B cell (primary cell): ENCODE measurements at regions not wholly inside any gene's neighbourhood (a gene's known extent, or its start where the extent isn't known, plus 50 kb on each side); places are given as distances from the start of the nearest gene placed in this dataset.

ENCODE experiments used
- ATAC-seq: fragments of 200-7000 bp; cut with Tn5 transposase; one replicate; pipeline ENCODE4 v1.10.0; 2021; ENCODE audit warnings: low read depth, mild to moderate bottlenecking, moderate number of reproducible peaks, moderate library complexity
- CTCF ChIA-PET: fragments of 350-600 bp; sonication (Branson Sonifier 250); formaldehyde crosslinking; loops from one replicate; lab custom pipeline; 2021; ENCODE audit warnings: antibody characterized with exemption, inconsistent platforms; lab: Charles Lee
- POLR2A ChIA-PET: fragments of 350-600 bp; sonication (Branson Sonifier 250); formaldehyde crosslinking; loops from one replicate; lab custom pipeline; 2021; ENCODE audit warnings: antibody characterized with exemption; lab: Charles Lee
- DNase-seq: peaks from one replicate; pipeline ENCODE4 v3.0.0; 2013
- H2AFZ ChIP-seq: 2 replicates; pipeline ENCODE4 v1.6.1; 2012; ENCODE audit warnings: mild to moderate bottlenecking, low read depth, low read length; ENCODE audit not compliant: insufficient read depth, poor library complexity, severe bottlenecking
- H3K27ac ChIP-seq, 2 donors: 1 replicate in 1 of 2; 2 replicates in 1 of 2; pipeline ENCODE4 v1.5.1; 2012 to 2013; ENCODE audit warnings: low read length in 2 of 2, mild to moderate bottlenecking in 2 of 2, moderate library complexity in 1 of 2
- H3K27me3 ChIP-seq, 4 experiments: fragments of 200-600 bp in 1 of 4; sonication (generic) in 1 of 4; replicated peaks in 1 of 4; 1 replicate in 2 of 4; 2 replicates in 2 of 4; pipeline versions ENCODE4 v1.6.1 to v1.7.0; 2013 to 2016; ENCODE audit warnings: low read length in 3 of 4, mild to moderate bottlenecking in 2 of 4, mixed read lengths in 1 of 4, moderate library complexity in 1 of 4; ENCODE audit not compliant: insufficient read depth in 4 of 4, control insufficient read depth in 3 of 4; ENCODE audit errors: control extremely low read depth in 1 of 4
- H3K36me3 ChIP-seq, 2 experiments: replicated peaks in 1 of 2; 1 replicate in 1 of 2; 2 replicates in 1 of 2; pipeline versions ENCODE4 v1.6.1 to v1.7.1; 2013; ENCODE audit warnings: low read length in 1 of 2; ENCODE audit not compliant: insufficient read depth in 2 of 2, control insufficient read depth in 1 of 2; ENCODE audit errors: control extremely low read depth in 1 of 2, extremely low read depth in 1 of 2
- H3K4me1 ChIP-seq, 2 donors: fragments of 200-600 bp in 1 of 2; sonication (generic) in 1 of 2; 1 replicate in 1 of 2; 2 replicates in 1 of 2; pipeline versions ENCODE4 v1.5.1 to v1.6.1; 2013 to 2017; ENCODE audit warnings: low read length in 2 of 2; ENCODE audit not compliant: control insufficient read depth in 2 of 2, insufficient read depth in 2 of 2
- H3K4me2 ChIP-seq: replicated peaks from 2 replicates; pipeline ENCODE3; 2012; ENCODE audit warnings: mild to moderate bottlenecking, low read depth, low read length; ENCODE audit not compliant: poor library complexity, severe bottlenecking
- H3K4me3 ChIP-seq, 5 experiments: fragments of 200-600 bp in 1 of 5; sonication (generic) in 1 of 5; 1 replicate in 3 of 5; 2 replicates in 2 of 5; pipeline versions ENCODE4 v1.5.1 to v1.7.0; 2011 to 2016; ENCODE audit warnings: low read length in 4 of 5, mild to moderate bottlenecking in 4 of 5, low read depth in 2 of 5, control low read depth in 1 of 5, moderate library complexity in 1 of 5; ENCODE audit not compliant: insufficient read depth in 1 of 5; ENCODE audit errors: control extremely low read depth in 1 of 5, extremely low read depth in 1 of 5
- H3K79me2 ChIP-seq: fragments of 200-600 bp; sonication (generic); one replicate; pipeline ENCODE4 v1.6.0; 2016; ENCODE audit warnings: low read length; ENCODE audit not compliant: control insufficient read depth, insufficient read depth
- H3K9ac ChIP-seq: fragments of 200-600 bp; sonication (generic); 2 replicates; pipeline ENCODE4 v1.6.1; 2017; ENCODE audit warnings: mild to moderate bottlenecking, low read length, moderate library complexity
- H3K9me3 ChIP-seq, 3 donors: one replicate each; pipeline versions ENCODE4 v1.6.1 to v1.7.1; 2013; ENCODE audit warnings: low read length in 2 of 3; ENCODE audit not compliant: control insufficient read depth in 2 of 3, insufficient read depth in 1 of 3; ENCODE audit errors: control extremely low read depth in 1 of 3
- H4K20me1 ChIP-seq: 2 replicates; pipeline ENCODE4 v1.6.0; 2012; ENCODE audit warnings: mild to moderate bottlenecking, low read length; ENCODE audit not compliant: insufficient read depth, control insufficient read depth, poor library complexity, severe bottlenecking
- H3K27ac Mint-ChIP-seq: one replicate; pipeline ENCODE4 v1.8.0; 2021; ENCODE audit warnings: mixed read lengths
- H3K27me3 Mint-ChIP-seq: one replicate; pipeline ENCODE4 v1.8.0; 2021; ENCODE audit warnings: mixed read lengths
- H3K4me1 Mint-ChIP-seq: one replicate; pipeline ENCODE4 v1.8.0; 2021; ENCODE audit warnings: mixed read lengths
- H3K4me3 Mint-ChIP-seq: one replicate; pipeline ENCODE4 v1.8.0; 2021; ENCODE audit warnings: mixed read lengths
- H3K9me3 Mint-ChIP-seq: one replicate; pipeline ENCODE4 v1.8.0; 2022; ENCODE audit warnings: mixed read lengths; ENCODE audit not compliant: insufficient read depth
- EZH2 ChIP-seq: IDR thresholded peaks from 2 replicates; pipeline ENCODE4 v1.6.1; 2012; ENCODE audit warnings: borderline replicate concordance, low read depth, mild to moderate bottlenecking, moderate library complexity, low read length; ENCODE audit not compliant: insufficient read depth, poor library complexity, severe bottlenecking
- WGBS: methylation state at CpG from one replicate; pipeline ENCODE4 v1.1.5; 2013; ENCODE audit warnings: missing lambda C conversion rate; ENCODE audit not compliant: insufficient coverage; 5-methylcytosine and 5-hydroxymethylcytosine counted together
- intact Hi-C: fragments of 100-400 bp; cut with micrococcal nuclease; formaldehyde crosslinking; loops from one replicate; pipeline ENCODE4 v1.10.0; 2022
- TF ChIP-seq, protein P1 (sequence below): fragments of 200-600 bp; IDR thresholded peaks from one replicate; pipeline ENCODE4 v1.8.0; 2022; ENCODE audit warnings: antibody characterized with exemption, mild to moderate bottlenecking

DNA sequence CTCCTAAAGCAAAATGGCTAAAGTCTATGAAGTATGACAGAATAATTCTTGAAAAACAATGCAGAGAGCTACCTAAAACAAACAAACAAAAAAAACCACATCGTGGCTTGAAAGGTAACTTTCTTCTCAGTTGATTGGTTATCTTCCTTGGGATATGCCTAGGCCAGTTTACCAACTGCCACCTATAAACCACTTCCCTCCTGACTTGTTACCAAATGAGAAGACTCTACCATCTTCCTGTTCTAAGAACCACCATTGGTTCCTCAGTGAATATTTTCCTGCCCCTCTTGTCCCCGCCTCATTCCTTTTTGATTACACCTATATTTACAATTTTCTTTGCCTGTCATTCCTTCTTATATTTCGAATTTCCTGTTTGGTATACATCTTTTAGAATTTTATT lies 336.6 kb downstream of the SIPA1L2 start:
- Histone ChIP-seq H3K4me3 (no peak overlapping the region), H3K4me1 (no peaks in the 10 kb centered on the region), H4K20me1 (no peaks in the 10 kb centered on the region), H3K79me2 (no peaks in the 10 kb centered on the region), H3K9me3 (no peaks in the 10 kb centered on the region), H3K27ac (no peak overlapping the region), H3K36me3 (no peaks in the 10 kb centered on the region), H2AFZ (no peak overlapping the region), H3K4me2 (no peak overlapping the region), H3K27me3 (no peaks in the 10 kb centered on the region), H3K9ac (no peak overlapping the region)
- Mint-ChIP-seq H3K4me3 (no peak overlapping the region), H3K9me3 (no peaks in the 10 kb centered on the region), H3K27ac (no peak overlapping the region), H3K4me1 (no peaks in the 10 kb centered on the region), H3K27me3 (peaks cover 4% of the 10 kb centered on the region)
- 78% methylated on average over 1 of the region's 3 CpGs for WGBS
- CTCF ChIA-PET: no interaction called here
- intact Hi-C loops: no loop called here
- TF ChIP-seq, protein P1, sequence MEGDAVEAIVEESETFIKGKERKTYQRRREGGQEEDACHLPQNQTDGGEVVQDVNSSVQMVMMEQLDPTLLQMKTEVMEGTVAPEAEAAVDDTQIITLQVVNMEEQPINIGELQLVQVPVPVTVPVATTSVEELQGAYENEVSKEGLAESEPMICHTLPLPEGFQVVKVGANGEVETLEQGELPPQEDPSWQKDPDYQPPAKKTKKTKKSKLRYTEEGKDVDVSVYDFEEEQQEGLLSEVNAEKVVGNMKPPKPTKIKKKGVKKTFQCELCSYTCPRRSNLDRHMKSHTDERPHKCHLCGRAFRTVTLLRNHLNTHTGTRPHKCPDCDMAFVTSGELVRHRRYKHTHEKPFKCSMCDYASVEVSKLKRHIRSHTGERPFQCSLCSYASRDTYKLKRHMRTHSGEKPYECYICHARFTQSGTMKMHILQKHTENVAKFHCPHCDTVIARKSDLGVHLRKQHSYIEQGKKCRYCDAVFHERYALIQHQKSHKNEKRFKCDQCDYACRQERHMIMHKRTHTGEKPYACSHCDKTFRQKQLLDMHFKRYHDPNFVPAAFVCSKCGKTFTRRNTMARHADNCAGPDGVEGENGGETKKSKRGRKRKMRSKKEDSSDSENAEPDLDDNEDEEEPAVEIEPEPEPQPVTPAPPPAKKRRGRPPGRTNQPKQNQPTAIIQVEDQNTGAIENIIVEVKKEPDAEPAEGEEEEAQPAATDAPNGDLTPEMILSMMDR: no peak
- TF ChIP-seq EZH2: no peak
- DNase-seq (no peak), ATAC-seq (no peak)
- POLR2A ChIA-PET: no interaction called here

DNA sequence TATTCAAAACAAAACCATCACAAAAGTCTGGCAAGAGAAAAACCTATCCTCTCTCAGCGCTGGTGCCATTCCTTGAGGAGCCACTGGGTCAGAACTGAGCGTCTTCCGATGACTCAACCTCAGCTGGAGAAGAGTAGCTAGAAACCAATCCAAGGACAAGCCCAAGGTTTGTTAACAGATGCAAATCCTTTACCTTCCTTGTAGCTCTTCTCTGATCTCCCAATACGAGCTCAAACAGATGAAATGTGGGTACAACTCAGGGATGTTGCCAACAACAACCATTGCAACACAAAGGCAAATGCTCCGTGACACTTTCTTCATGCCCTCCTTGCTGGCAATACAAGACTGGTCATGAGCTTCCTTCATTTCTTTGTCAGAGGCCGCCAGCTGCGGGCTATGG lies 337.1 kb downstream of the SIPA1L2 start:
- 92% methylated on average over 5 of the region's 7 CpGs for WGBS
- Histone ChIP-seq H3K4me3 (no peak overlapping the region), H3K9me3 (no peaks in the 10 kb centered on the region), H3K4me2 (no peak overlapping the region), H2AFZ (no peak overlapping the region), H3K4me1 (no peaks in the 10 kb centered on the region), H3K27me3 (no peaks in the 10 kb centered on the region), H3K79me2 (no peaks in the 10 kb centered on the region), H3K27ac (no peak overlapping the region), H4K20me1 (no peaks in the 10 kb centered on the region), H3K9ac (no peak overlapping the region), H3K36me3 (no peaks in the 10 kb centered on the region)
- no peak for TF ChIP-seq EZH2
- TF ChIP-seq, protein P1: no peak
- ATAC-seq (no peak), DNase-seq (no peak)
- ChIA-PET CTCF (no interaction called here), POLR2A (no interaction called here)
- intact Hi-C loops: no loop called here
- Mint-ChIP-seq H3K4me3 (no peak overlapping the region), H3K9me3 (no peaks in the 10 kb centered on the region), H3K27me3 (peaks cover 4% of the 10 kb centered on the region), H3K27ac (no peak overlapping the region), H3K4me1 (no peaks in the 10 kb centered on the region)
